IPS-15b (cell line): ENCODE measurements at regions not wholly inside any gene's neighbourhood (a gene's known extent, or its start where the extent isn't known, plus 50 kb on each side); places are given as distances from the start of the nearest gene placed in this dataset.

Experiments used
- H3K27me3 ChIP-seq: one replicate; pipeline ENCODE4 v1.6.1; 2013; ENCODE audit warnings: low read length; ENCODE audit not compliant: control insufficient read depth, insufficient read depth
- H3K36me3 ChIP-seq: one replicate; pipeline ENCODE4 v1.6.1; 2013; ENCODE audit warnings: low read length; ENCODE audit not compliant: control insufficient read depth, insufficient read depth
- H3K4me1 ChIP-seq: one replicate; pipeline ENCODE4 v1.6.1; 2013; ENCODE audit warnings: mild to moderate bottlenecking, low read length; ENCODE audit not compliant: control insufficient read depth, insufficient read depth
- H3K4me3 ChIP-seq: one replicate; pipeline ENCODE4 v1.5.1; 2013; ENCODE audit warnings: low read depth, low read length
- H3K9ac ChIP-seq: one replicate; pipeline ENCODE4 v1.6.1; 2013; ENCODE audit warnings: low read depth, mild to moderate bottlenecking, low read length
- H3K9me3 ChIP-seq: one replicate; pipeline ENCODE4 v1.6.1; 2013; ENCODE audit warnings: mild to moderate bottlenecking, low read length; ENCODE audit not compliant: control insufficient read depth, insufficient read depth

- Histone ChIP-seq H3K9ac (no peak overlapping the region), H3K9me3 (no peaks in the 10 kb centered on the region), H3K36me3 (no peaks in the 10 kb centered on the region), H3K4me1 (no peaks in the 10 kb centered on the region), H3K27me3 (no peaks in the 10 kb centered on the region), H3K4me3 (no peak overlapping the region)
These were observed 208.1 kb upstream of the ARSJ start for GRCh38 chr4:114187592-114187991.

DNA sequence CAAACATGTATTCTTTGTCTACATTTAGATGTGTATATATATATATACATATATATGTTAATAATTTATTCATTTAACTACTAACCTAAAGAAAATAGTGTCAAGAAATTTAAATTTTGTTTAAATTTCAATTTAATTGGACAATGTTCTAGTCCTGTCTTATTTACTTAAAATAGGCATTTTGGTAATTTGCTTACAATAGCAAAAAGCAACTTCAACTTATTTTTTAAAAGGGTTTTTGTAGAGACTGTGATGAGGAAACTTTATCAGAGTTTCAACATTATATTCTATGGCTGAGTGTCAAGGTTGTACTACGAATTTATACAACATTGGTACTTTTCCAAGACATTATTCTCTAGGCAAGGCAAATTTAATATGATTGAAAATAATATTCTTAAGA lies 212.0 kb upstream of the ARSJ start:
- Histone ChIP-seq H3K4me3 (no peak overlapping the region), H3K36me3 (no peaks in the 10 kb centered on the region), H3K9ac (no peak overlapping the region), H3K4me1 (no peaks in the 10 kb centered on the region), H3K27me3 (no peaks in the 10 kb centered on the region), H3K9me3 (no peaks in the 10 kb centered on the region)

- no peak overlapping the region for H3K4me3 ChIP-seq
- H3K4me1 ChIP-seq: no peaks in the 10 kb centered on the region
- H3K27me3 ChIP-seq: no peaks in the 10 kb centered on the region
- no peak overlapping the region for H3K9ac ChIP-seq
- H3K9me3 ChIP-seq: no peaks in the 10 kb centered on the region
- no peaks in the 10 kb centered on the region for H3K36me3 ChIP-seq
These were observed 213.4 kb upstream of the ARSJ start for GRCh38 chr4:114192854-114193253.

- Histone ChIP-seq H3K27me3 (no peaks in the 10 kb centered on the region), H3K9me3 (no peaks in the 10 kb centered on the region), H3K36me3 (no peaks in the 10 kb centered on the region), H3K9ac (no peak overlapping the region), H3K4me1 (no peaks in the 10 kb centered on the region), H3K4me3 (no peak overlapping the region)
These were observed 214.4 kb upstream of the ARSJ start for GRCh38 chr4:114193624-114194399.

DNA sequence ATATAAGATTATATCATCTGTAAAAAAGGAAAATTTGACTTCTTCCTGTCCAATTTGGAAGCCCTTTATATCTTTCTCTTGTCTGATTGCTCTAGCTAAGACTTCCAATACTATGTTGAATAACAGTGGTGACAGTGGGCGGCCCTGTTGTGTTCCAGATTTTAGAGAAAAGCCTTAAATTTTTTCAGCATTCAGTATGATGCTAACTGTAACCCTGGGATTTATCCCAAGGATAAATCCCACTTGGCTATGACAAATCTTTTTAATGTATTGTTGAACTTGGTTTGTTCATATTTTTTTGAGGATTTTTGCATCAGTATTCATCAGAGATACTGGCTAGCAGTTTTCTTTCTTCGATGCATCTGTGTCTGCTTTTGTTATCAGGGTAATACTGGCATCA lies 217.2 kb upstream of the ARSJ start:
- no peaks in the 10 kb centered on the region for H3K36me3 ChIP-seq
- H3K9me3 ChIP-seq: no peaks in the 10 kb centered on the region
- H3K4me3 ChIP-seq: no peak overlapping the region
- no peak overlapping the region for H3K9ac ChIP-seq
- no peaks in the 10 kb centered on the region for H3K4me1 ChIP-seq
- no peaks in the 10 kb centered on the region for H3K27me3 ChIP-seq

- no peak overlapping the region for H3K4me3 ChIP-seq
- no peaks in the 10 kb centered on the region for H3K4me1 ChIP-seq
- H3K27me3 ChIP-seq: no peaks in the 10 kb centered on the region
- H3K36me3 ChIP-seq: no peaks in the 10 kb centered on the region
- H3K9ac ChIP-seq: no peak overlapping the region
- H3K9me3 ChIP-seq: no peaks in the 10 kb centered on the region
These were observed 220.6 kb upstream of the ARSJ start for GRCh38 chr4:114200026-114200425.

DNA sequence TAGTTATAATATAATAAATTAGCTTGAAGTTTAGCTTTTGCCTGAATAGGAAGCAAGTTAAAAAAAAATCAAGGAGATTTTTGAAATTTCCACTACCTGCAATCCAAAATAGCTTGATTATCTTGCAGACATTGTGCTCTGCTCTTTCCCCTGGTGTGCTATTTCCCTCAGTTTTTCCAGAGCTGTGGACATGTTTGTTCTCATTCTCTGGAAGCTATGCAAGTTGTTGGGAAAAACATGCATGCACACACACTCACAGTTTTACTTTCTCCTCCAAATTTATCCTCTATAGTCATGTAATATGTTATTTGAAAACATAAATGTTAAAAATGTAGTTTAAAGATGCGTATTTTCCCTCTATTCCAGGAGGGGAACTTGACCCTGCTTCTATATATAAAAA lies 225.8 kb upstream of the ARSJ start:
- no peak overlapping the region for H3K4me3 ChIP-seq
- H3K9me3 ChIP-seq: no peaks in the 10 kb centered on the region
- no peaks in the 10 kb centered on the region for H3K27me3 ChIP-seq
- no peaks in the 10 kb centered on the region for H3K36me3 ChIP-seq
- no peak overlapping the region for H3K9ac ChIP-seq
- H3K4me1 ChIP-seq: peaks cover 4% of the 10 kb centered on the region

GRCh38 chr4:114208574-114209151 lies 229.2 kb upstream of the ARSJ start:
- Histone ChIP-seq H3K9ac (no peak overlapping the region), H3K4me1 (peaks cover 4% of the 10 kb centered on the region), H3K36me3 (no peaks in the 10 kb centered on the region)

GRCh38 chr4:114209584-114209983 lies 230.1 kb upstream of the ARSJ start:
- H3K9me3 ChIP-seq: no peaks in the 10 kb centered on the region
- H3K36me3 ChIP-seq: no peaks in the 10 kb centered on the region
- H3K4me3 ChIP-seq: no peak overlapping the region
- H3K9ac ChIP-seq: no peak overlapping the region
- peaks cover 4% of the 10 kb centered on the region for H3K4me1 ChIP-seq
- no peaks in the 10 kb centered on the region for H3K27me3 ChIP-seq

More at GRCh38 chr4:114208574-114209151, 229.2 kb upstream of the ARSJ start:
- H3K4me3 ChIP-seq: no peak overlapping the region
- no peaks in the 10 kb centered on the region for H3K27me3 ChIP-seq
- H3K9me3 ChIP-seq: no peaks in the 10 kb centered on the region

DNA sequence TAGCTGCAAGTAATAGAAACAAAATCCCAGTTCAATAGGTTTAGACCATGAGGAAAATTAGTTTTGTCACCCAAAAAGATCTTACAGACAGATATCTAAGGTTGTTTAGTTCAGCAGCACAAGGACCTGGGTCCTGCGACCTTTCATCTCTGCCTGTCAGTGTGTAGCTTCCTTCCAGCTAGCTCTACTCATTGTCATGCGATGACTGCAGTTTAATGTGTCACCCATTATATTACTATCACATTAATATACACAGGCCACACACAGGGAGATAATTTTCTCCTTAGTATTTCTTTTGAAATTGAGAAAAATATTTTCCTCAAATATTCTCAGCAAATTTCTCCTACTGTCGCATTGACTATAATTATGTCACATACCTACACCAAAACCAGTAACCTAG lies 232.1 kb upstream of the ARSJ start:
- Histone ChIP-seq H3K9ac (no peak overlapping the region), H3K36me3 (no peaks in the 10 kb centered on the region), H3K4me1 (peaks cover 4% of the 10 kb centered on the region), H3K27me3 (no peaks in the 10 kb centered on the region), H3K4me3 (no peak overlapping the region), H3K9me3 (no peaks in the 10 kb centered on the region)

GRCh38 chr4:114217150-114217817 lies 237.8 kb upstream of the ARSJ start:
- no peaks in the 10 kb centered on the region for H3K9me3 ChIP-seq
- H3K9ac ChIP-seq: no peak overlapping the region
- H3K27me3 ChIP-seq: no peaks in the 10 kb centered on the region
- H3K4me3 ChIP-seq: no peak overlapping the region
- H3K36me3 ChIP-seq: no peaks in the 10 kb centered on the region
- H3K4me1 ChIP-seq: no peaks in the 10 kb centered on the region

DNA sequence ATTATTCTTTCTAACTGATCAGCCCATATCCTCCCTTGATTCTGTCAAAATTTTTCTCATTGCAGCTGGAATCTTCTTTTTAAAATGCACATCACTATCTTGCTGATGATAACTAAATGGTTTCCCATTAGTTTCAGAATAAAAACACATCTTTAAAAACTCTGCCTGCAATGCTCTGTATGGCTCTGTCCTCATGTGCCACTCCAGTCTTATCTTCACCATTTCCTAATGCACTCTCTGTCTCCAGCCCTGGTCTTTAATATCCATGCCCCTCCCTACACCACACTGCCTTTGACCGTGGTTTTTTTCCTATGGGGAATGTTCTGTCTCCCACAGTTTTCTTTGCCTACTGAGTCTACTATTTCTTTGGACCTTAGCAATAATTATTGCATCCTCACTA lies 244.1 kb upstream of the ARSJ start:
- H3K9me3 ChIP-seq: no peaks in the 10 kb centered on the region
- H3K27me3 ChIP-seq: no peaks in the 10 kb centered on the region
- no peaks in the 10 kb centered on the region for H3K36me3 ChIP-seq
- H3K9ac ChIP-seq: no peak overlapping the region
- no peaks in the 10 kb centered on the region for H3K4me1 ChIP-seq
- no peak overlapping the region for H3K4me3 ChIP-seq
